Epithelial cell of proximal tubule (primary cell): ENCODE measurements at regions not wholly inside any gene's neighbourhood (a gene's known extent, or its start where the extent isn't known, plus 50 kb on each side); places are given as distances from the start of the nearest gene placed in this dataset.
A peak's percentile ranks its signal among the peaks of the same experiment; 100 is the strongest.

ENCODE experiments used
- DNase-seq: peaks from one replicate; pipeline ENCODE4 v3.0.0-alpha.2; 2011; ENCODE audit warnings: low read depth
- H3K4me3 ChIP-seq: 2 replicates; pipeline ENCODE4 v1.5.1; 2011; ENCODE audit warnings: low read depth, mild to moderate bottlenecking, low read length
- TF ChIP-seq, protein P1 (sequence below): conservative IDR thresholded peaks from 2 replicates; pipeline ENCODE4 v1.5.1; 2012; ENCODE audit warnings: low read depth, mild to moderate bottlenecking, low read length

DNA sequence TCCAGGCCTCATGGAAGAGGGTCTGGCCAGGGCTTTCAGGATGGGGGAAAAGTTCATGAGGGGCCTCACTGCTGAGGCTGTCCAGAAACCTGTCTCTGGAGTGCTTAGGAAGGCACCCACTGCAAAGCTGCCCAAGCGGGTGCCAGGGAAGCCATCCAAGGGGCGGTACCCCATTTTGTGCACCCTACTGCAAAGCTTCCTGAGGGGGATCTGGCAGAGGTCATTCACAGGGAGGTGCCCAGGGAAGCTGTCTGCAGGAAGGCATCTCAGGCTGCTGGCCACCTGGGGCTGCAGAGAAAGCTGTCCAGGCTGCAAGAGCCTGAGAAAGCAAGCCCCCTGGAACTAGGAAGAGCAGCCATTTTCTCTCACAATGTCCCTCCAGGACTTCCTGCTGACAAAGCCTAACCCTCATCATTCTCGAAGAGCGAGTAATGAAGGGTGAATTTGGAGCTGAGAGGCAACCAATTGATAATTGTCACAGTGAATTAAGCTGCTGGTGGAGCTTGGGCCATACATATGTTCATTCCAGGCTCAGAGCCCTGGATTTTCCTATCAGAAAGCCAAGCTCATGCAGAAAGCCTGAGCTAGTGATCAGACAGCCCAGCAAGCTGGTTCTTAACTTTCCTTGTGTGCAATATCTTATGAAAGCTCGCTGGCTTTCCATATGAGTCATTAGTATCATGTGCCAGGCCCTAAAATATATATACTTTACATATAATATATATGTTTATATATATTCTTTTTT lies 62.2 kb upstream of the SLC22A16 start:
- no peak overlapping the region for H3K4me3 ChIP-seq
- DNase-seq: no peak
- TF ChIP-seq, protein P1, sequence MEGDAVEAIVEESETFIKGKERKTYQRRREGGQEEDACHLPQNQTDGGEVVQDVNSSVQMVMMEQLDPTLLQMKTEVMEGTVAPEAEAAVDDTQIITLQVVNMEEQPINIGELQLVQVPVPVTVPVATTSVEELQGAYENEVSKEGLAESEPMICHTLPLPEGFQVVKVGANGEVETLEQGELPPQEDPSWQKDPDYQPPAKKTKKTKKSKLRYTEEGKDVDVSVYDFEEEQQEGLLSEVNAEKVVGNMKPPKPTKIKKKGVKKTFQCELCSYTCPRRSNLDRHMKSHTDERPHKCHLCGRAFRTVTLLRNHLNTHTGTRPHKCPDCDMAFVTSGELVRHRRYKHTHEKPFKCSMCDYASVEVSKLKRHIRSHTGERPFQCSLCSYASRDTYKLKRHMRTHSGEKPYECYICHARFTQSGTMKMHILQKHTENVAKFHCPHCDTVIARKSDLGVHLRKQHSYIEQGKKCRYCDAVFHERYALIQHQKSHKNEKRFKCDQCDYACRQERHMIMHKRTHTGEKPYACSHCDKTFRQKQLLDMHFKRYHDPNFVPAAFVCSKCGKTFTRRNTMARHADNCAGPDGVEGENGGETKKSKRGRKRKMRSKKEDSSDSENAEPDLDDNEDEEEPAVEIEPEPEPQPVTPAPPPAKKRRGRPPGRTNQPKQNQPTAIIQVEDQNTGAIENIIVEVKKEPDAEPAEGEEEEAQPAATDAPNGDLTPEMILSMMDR: no peak

DNA sequence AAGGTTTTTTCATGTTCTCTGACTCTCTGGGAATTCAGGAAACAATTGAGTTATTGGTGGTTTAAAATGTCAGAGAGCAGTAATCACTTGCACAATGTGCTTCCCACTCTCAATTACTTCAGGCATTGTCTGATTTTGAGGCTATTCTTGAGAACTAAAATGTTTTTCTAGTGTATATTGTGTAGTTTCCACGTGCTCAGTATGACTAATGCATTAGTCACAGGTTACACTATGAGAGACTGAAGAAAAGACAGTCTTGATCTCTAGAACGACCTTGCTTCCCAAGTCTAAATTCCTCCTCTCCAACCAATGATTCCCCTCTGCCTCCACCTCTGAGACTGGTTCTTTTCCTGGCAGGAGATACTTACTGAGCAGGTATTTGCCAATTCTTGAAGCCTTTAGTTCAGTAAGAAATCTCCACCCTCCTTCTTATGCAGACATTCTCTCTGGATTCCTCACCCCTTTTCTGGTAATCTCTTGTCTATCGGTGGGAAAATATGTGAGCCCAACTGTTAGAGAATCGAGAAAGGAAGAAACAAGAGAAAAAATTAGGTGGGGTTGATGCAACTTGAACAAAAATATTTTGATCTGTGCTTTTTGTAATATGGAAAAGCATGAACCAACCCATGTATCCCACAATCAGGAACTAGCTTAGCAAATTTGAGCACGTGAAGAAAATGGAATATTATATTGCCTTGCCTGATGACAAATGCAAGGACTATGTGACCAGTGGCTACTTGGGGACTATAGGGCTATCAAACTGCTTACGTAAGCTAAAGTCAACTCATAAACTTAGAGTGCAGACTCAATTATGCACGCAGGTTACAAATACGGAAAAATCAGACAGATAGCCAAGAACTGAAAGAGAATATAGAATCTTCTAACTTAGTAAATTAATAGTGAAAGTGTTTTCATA lies 61.1 kb upstream of the SLC22A16 start:
- peak; percentile 99 for DNase-seq
- TF ChIP-seq, protein P1: no peak
- H3K4me3 ChIP-seq: no peak overlapping the region

DNA sequence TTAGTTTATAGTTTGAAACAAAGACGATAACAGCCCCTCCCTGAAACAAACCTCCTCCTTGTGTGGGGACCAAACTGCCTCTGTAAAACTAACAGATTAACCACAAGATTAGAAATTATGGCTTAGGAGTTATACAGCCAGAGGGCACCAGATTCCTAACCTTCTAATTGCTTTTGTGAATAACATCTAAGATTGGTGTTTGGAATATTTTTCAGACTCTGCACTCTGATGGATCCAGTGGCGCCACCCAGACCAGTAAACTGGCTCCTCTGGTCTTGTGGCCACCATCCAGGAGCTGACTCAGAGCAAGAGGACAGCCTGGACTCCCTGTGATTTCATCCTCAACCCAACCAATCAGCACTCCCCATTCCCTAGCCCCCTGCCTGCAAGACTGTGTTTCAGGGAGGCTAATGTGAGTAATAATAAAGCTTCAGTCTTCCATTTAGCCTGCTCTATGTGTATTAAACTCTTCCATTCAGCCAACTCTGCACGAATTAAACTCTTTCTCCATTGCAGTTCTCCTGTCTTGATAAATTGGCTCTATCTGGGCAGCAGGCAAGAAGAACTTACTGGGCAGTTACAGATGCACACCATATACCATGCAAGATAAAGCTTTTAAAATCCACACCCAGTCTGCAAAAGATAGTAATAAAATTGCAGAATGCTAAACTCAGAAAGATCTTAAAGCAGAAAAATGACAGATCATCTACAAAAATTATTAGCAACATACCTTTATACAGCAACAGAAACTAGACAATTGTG lies 58.5 kb upstream of the SLC22A16 start:
- no peak overlapping the region for H3K4me3 ChIP-seq
- TF ChIP-seq, protein P1: no peak
- no peak for DNase-seq

DNA sequence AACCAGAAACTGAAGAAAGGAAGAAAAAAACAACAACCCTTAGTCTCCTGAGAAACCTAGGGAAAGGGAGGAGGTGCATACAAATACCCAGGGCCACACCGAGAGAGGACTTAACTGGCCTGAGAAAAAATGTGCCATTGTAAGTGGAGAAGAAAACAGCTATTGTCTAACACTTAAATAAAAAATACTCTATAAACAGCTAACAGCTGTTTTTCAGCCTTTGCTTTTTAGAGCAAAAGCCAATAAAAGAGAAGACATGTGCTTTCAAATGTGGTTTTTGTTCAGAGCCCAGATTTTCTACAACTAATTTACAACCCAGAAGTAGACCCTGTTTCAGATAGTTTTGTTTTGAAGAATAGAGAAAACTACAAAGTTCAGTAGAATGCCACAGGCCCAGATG lies 56.0 kb upstream of the SLC22A16 start:
- TF ChIP-seq, protein P1: no peak
- H3K4me3 ChIP-seq: no peak overlapping the region
- DNase-seq: no peak

DNA sequence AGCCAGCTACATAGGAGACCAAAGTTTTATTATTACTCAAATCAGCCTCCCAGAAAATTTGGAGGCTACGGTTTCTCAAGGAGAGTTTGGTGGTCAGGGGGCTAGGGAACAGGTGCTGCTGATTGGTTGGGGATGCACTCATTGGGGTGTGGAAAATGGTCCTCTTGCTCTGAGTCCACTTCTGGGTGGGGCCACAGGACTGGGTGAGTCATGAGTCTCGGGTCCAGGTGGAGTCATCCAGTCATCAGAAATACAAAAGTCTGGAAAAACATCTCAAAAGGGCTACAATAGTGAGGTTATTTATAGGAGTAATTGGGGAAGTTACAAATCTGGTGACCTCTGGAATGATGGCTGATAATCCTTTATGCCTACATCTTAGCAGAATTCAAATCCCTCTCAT lies 54.3 kb upstream of the SLC22A16 start:
- no peak for DNase-seq
- no peak overlapping the region for H3K4me3 ChIP-seq

DNA sequence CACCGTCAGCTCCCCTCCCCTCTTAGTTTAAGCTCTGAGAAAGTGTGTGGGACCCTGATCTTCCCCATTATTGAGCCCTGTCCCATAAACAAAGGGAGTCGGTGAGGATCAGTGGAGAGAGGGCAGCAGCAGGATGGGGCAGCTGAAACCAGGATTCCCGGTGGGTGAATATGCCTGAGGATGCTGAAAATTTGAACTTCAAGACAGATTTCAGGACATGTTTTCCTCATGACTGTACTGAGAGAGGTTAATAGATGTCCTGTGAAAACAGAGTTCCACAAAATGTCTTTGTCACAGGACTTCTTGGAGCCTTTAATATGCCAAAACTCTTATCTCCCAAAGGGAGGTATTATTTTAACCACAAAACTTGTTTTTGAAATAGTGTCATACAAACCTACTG lies 53.5 kb upstream of the SLC22A16 start:
- TF ChIP-seq, protein P1: no peak
- no peak overlapping the region for H3K4me3 ChIP-seq
- no peak for DNase-seq

More for the DNA sequence above, 54.3 kb upstream of the SLC22A16 start:
- TF ChIP-seq, protein P1: no peak
